Type B pancreatic cell (in vitro differentiated cells): ENCODE measurements at regions not wholly inside any gene's neighbourhood (a gene's known extent, or its start where the extent isn't known, plus 50 kb on each side); places are given as distances from the start of the nearest gene placed in this dataset.

ENCODE experiments used
- DNase-seq: peaks from one replicate; pipeline ENCODE4 v3.0.0; 2021; ENCODE audit warnings: mixed read lengths; ENCODE audit not compliant: unreplicated experiment; ENCODE audit errors: extremely low spot score
- H3K27ac Mint-ChIP-seq: 2 replicates; pipeline ENCODE4 v1.8.0; 2021; ENCODE audit warnings: mild to moderate bottlenecking, mixed read lengths
- H3K27me3 Mint-ChIP-seq: 2 replicates; pipeline ENCODE4 v1.8.0; 2021; ENCODE audit warnings: mixed read lengths
- H3K36me3 Mint-ChIP-seq: 2 replicates; pipeline ENCODE4 v1.8.0; 2021; ENCODE audit warnings: mixed read lengths
- H3K4me1 Mint-ChIP-seq: one replicate; pipeline ENCODE4 v1.8.0; 2021; ENCODE audit warnings: mixed read lengths; ENCODE audit not compliant: unreplicated experiment
- H3K4me3 Mint-ChIP-seq: 2 replicates; pipeline ENCODE4 v1.8.0; 2021; ENCODE audit warnings: mild to moderate bottlenecking, mixed read lengths
- H3K9me3 Mint-ChIP-seq: 2 replicates; pipeline ENCODE4 v1.8.0; 2021; ENCODE audit warnings: mixed read lengths
- CTCF ChIP-seq: fragments of 200-600 bp; sonication (generic); conservative IDR thresholded peaks from 2 replicates; pipeline ENCODE4 v1.5.0; 2021; ENCODE audit warnings: antibody characterized with exemption, mild to moderate bottlenecking

- Mint-ChIP-seq H3K36me3 (no peaks in the 10 kb centered on the region), H3K4me3 (no peak overlapping the region), H3K9me3 (no peaks in the 10 kb centered on the region), H3K4me1 (peaks cover 19% of the 10 kb centered on the region), H3K27me3 (no peaks in the 10 kb centered on the region), H3K27ac (no peak overlapping the region)
- no peak for TF ChIP-seq CTCF
- no peak for DNase-seq
Observed at GRCh38 chr15:38085931-38086568, 151.6 kb downstream of the TMCO5A start.

- peaks cover 15% of the 10 kb centered on the region for H3K4me1 Mint-ChIP-seq
- H3K4me3 Mint-ChIP-seq, result no peak overlapping the region
- no peak for TF ChIP-seq CTCF
- no peaks in the 10 kb centered on the region for H3K27me3 Mint-ChIP-seq
- H3K27ac Mint-ChIP-seq, result no peak overlapping the region
- DNase-seq, result no peak
- H3K36me3 Mint-ChIP-seq, result no peaks in the 10 kb centered on the region
- no peaks in the 10 kb centered on the region for H3K9me3 Mint-ChIP-seq
Observed at GRCh38 chr15:38086611-38087010, 152.2 kb downstream of the TMCO5A start.

GRCh38 chr15:38088971-38089370, 154.5 kb downstream of the TMCO5A start:
- Mint-ChIP-seq H3K27ac (no peak overlapping the region), H3K4me3 (no peak overlapping the region), H3K27me3 (no peaks in the 10 kb centered on the region), H3K9me3 (no peaks in the 10 kb centered on the region), H3K36me3 (no peaks in the 10 kb centered on the region), H3K4me1 (peaks cover 14% of the 10 kb centered on the region)
- no peak for TF ChIP-seq CTCF
- DNase-seq, result no peak

GRCh38 chr15:38090223-38090622, 155.8 kb downstream of the TMCO5A start:
- H3K9me3 Mint-ChIP-seq, result no peaks in the 10 kb centered on the region
- peaks cover 13% of the 10 kb centered on the region for H3K4me1 Mint-ChIP-seq
- H3K27ac Mint-ChIP-seq, result no peak overlapping the region
- TF ChIP-seq CTCF, result no peak
- H3K36me3 Mint-ChIP-seq, result no peaks in the 10 kb centered on the region
- no peaks in the 10 kb centered on the region for H3K27me3 Mint-ChIP-seq
- no peak for DNase-seq
- no peak overlapping the region for H3K4me3 Mint-ChIP-seq

- Mint-ChIP-seq H3K36me3 (no peaks in the 10 kb centered on the region), H3K4me3 (no peak overlapping the region), H3K4me1 (peaks cover 12% of the 10 kb centered on the region), H3K9me3 (peaks cover 2% of the 10 kb centered on the region), H3K27me3 (no peaks in the 10 kb centered on the region), H3K27ac (no peak overlapping the region)
- no peak for DNase-seq
- TF ChIP-seq CTCF, result no peak
Observed at GRCh38 chr15:38090678-38091077, 156.2 kb downstream of the TMCO5A start.
